A549 (cell line): ENCODE measurements at regions not wholly inside any gene's neighbourhood (a gene's known extent, or its start where the extent isn't known, plus 50 kb on each side); places are given as distances from the start of the nearest gene placed in this dataset.

Experiments used
- ATAC-seq, 2 experiments: fragments of 200-7000 bp in 1 of 2; fragments of >200 bp in 1 of 2; cut with Nextera tagmentation in 1 of 2; cut with Tn5 transposase in 1 of 2; 3 replicates each; pipeline versions ENCODE4 v1.8.0 to v1.9.1; 2018 to 2020; ENCODE audit warnings: mild to moderate bottlenecking in 1 of 2, moderate library complexity in 1 of 2
- CTCF ChIA-PET: fragments of 300-600 bp; sonication (Branson Sonifier 250); formaldehyde crosslinking; extraction: SDS; loops from one replicate; lab custom pipeline; 2021; ENCODE audit warnings: antibody characterized with exemption, inconsistent platforms; lab: Yijun Ruan, JAX
- POLR2A ChIA-PET: fragments of 350-600 bp; formaldehyde crosslinking; extraction: SDS; loops from one replicate; lab custom pipeline; 2021; ENCODE audit warnings: antibody characterized with exemption, inconsistent platforms; lab: Yijun Ruan, JAX
- DNase-seq, 2 experiments: peaks; one replicate each; pipeline versions ENCODE4 v3.0.0 to v3.0.0-alpha.2; 2011 to 2016; ENCODE audit warnings: low read depth in 1 of 2, low spot score in 1 of 2
- FAIRE-seq: peaks from 2 replicates; lab custom pipeline; 2011; peaks lifted over from hg19 to GRCh38; lab: Jason Lieb, UNC
- H3K27ac ChIP-seq, 2 experiments: fragments of >200 bp; sonication (Bioruptor Twin); formaldehyde crosslinking; 3 replicates each; pipeline ENCODE4 v1.5.1; 2016 to 2017
- H3K4me1 ChIP-seq: fragments of >200 bp; sonication (Bioruptor Twin); formaldehyde crosslinking; 3 replicates; pipeline ENCODE4 v1.6.1; 2016
- H3K4me2 ChIP-seq: fragments of >200 bp; sonication (Bioruptor Twin); formaldehyde crosslinking; 3 replicates; pipeline ENCODE4 v1.6.1; 2016
- H3K4me3 ChIP-seq: fragments of >200 bp; sonication (Bioruptor Twin); formaldehyde crosslinking; 3 replicates; pipeline ENCODE4 v1.5.1; 2016
- H3K9me3 ChIP-seq: fragments of >200 bp; sonication (Bioruptor Twin); formaldehyde crosslinking; 3 replicates; pipeline ENCODE4 v1.6.1; 2016
- BHLHE40 ChIP-seq: IDR thresholded peaks from 2 replicates; pipeline ENCODE4 v1.6.1; 2012; ENCODE audit warnings: low read depth, low read length, inconsistent platforms
- CBX8 ChIP-seq: fragments of 200-600 bp; sonication (generic); IDR thresholded peaks from 2 replicates; pipeline ENCODE4 v1.6.1; 2016
- CEBPB ChIP-seq, 2 experiments: fragments of >200 bp in 1 of 2; sonication (Bioruptor Twin) in 1 of 2; formaldehyde crosslinking in 1 of 2; IDR thresholded peaks; 2 replicates each; pipeline ENCODE4 v1.6.1; 2012 to 2016
- EHF ChIP-seq: fragments of 250-450 bp; sonication (Bioruptor Pico); IDR thresholded peaks from 2 replicates; pipeline ENCODE4 v1.5.0; 2020; ENCODE audit warnings: mild to moderate bottlenecking
- EP300 ChIP-seq, 2 experiments: fragments of >200 bp; sonication (Bioruptor Twin); formaldehyde crosslinking; IDR thresholded peaks; 2 replicates in 1 of 2; 3 replicates in 1 of 2; pipeline ENCODE4 v1.6.1; 2016 to 2017
- FOSB ChIP-seq: fragments of 250-450 bp; sonication (Bioruptor Pico); IDR thresholded peaks from 2 replicates; pipeline ENCODE4 v1.5.0; 2020; ENCODE audit warnings: mild to moderate bottlenecking, moderate library complexity
- FOXS1 ChIP-seq: fragments of 250-450 bp; sonication (Bioruptor Pico); IDR thresholded peaks from 2 replicates; pipeline ENCODE4 v1.5.0; 2020; ENCODE audit warnings: mild to moderate bottlenecking, moderate library complexity
- GATA3 ChIP-seq: IDR thresholded peaks from 2 replicates; pipeline ENCODE4 v1.6.1; 2012; ENCODE audit warnings: borderline replicate concordance
- HES2 ChIP-seq: fragments of >200 bp; sonication (Bioruptor Twin); formaldehyde crosslinking; IDR thresholded peaks from 2 replicates; pipeline ENCODE4 v1.6.1; 2016
- HEYL ChIP-seq: fragments of 250-450 bp; sonication (Bioruptor Pico); IDR thresholded peaks from 2 replicates; pipeline ENCODE4 v1.8.0; 2021; ENCODE audit warnings: mild to moderate bottlenecking, moderate library complexity
- JUNB ChIP-seq: fragments of >200 bp; sonication (Bioruptor Twin); formaldehyde crosslinking; IDR thresholded peaks from 2 replicates; pipeline ENCODE4 v1.6.1; 2016
- MAFK ChIP-seq: fragments of 450-650 bp; IDR thresholded peaks from 2 replicates; pipeline ENCODE4 v1.6.1; 2014; ENCODE audit not compliant: partially characterized antibody
- MYC ChIP-seq: IDR thresholded peaks from 2 replicates; pipeline ENCODE4 v1.6.1; 2012; ENCODE audit warnings: mild to moderate bottlenecking, inconsistent platforms, low read length, improper control_type of control experiment, borderline replicate concordance
- NFE2L2 ChIP-seq: fragments of 150-350 bp; conservative IDR thresholded peaks from 2 replicates; pipeline ENCODE4 v1.6.1; 2014; ENCODE audit warnings: low read length
- NR3C1 ChIP-seq: fragments of >200 bp; sonication (Bioruptor Twin); formaldehyde crosslinking; IDR thresholded peaks from 3 replicates; pipeline ENCODE4 v1.6.1; 2017
- POLR2A ChIP-seq: IDR thresholded peaks from 2 replicates; pipeline ENCODE4 v1.6.1; 2012; ENCODE audit warnings: mild to moderate bottlenecking, low read length
- SREBF2 ChIP-seq: fragments of 450-650 bp; IDR thresholded peaks from 2 replicates; pipeline ENCODE4 v1.6.1; 2014; ENCODE audit warnings: mild to moderate bottlenecking, moderate library complexity
- TFCP2L1 ChIP-seq: fragments of 250-450 bp; sonication (Bioruptor Pico); IDR thresholded peaks from 2 replicates; pipeline ENCODE4 v1.5.0; 2021; ENCODE audit warnings: mild to moderate bottlenecking
- TP53 ChIP-seq: fragments of 250-450 bp; sonication (Bioruptor Pico); IDR thresholded peaks from 2 replicates; pipeline ENCODE4 v1.5.0; 2021; ENCODE audit warnings: mild to moderate bottlenecking, moderate library complexity
- ZNF302 ChIP-seq: fragments of 250-450 bp; sonication (Bioruptor Pico); IDR thresholded peaks from 2 replicates; pipeline ENCODE4 v1.9.0; 2021; ENCODE audit warnings: inconsistent platforms, mild to moderate bottlenecking, moderate library complexity
- ZSCAN20 ChIP-seq: fragments of 250-450 bp; sonication (Bioruptor Pico); IDR thresholded peaks from 2 replicates; pipeline ENCODE4 v1.8.0; 2022; ENCODE audit warnings: mild to moderate bottlenecking, moderate library complexity
- WGBS: methylation state at CpG from one replicate; pipeline ENCODE4 v1.1.6; 2017; ENCODE audit errors: missing lambda C conversion rate; 5-methylcytosine and 5-hydroxymethylcytosine counted together
- TF ChIP-seq, protein P1 (sequence below): fragments of 250-450 bp; sonication (Bioruptor Pico); IDR thresholded peaks from 2 replicates; pipeline ENCODE4 v1.5.0; 2020; ENCODE audit warnings: low read depth, mild to moderate bottlenecking, moderate library complexity
- TF ChIP-seq, protein P2 (sequence below): IDR thresholded peaks from 2 replicates; pipeline ENCODE4 v1.6.1; 2012
- TF ChIP-seq, protein P3 (sequence below): fragments of 200-600 bp; sonication (generic); IDR thresholded peaks from 2 replicates; pipeline ENCODE4 v1.6.1; 2016; ENCODE audit warnings: antibody characterized with exemption, mild to moderate bottlenecking, moderate library complexity
- TF ChIP-seq, protein P4 (sequence below): fragments of 250-450 bp; sonication (Bioruptor Pico); IDR thresholded peaks from 2 replicates; pipeline ENCODE4 v1.5.0; 2021; ENCODE audit warnings: mild to moderate bottlenecking, moderate library complexity, borderline replicate concordance
- TF ChIP-seq, protein P5 (sequence below): IDR thresholded peaks from 2 replicates; pipeline ENCODE4 v1.6.1; 2012; ENCODE audit warnings: low read depth, borderline replicate concordance

DNA sequence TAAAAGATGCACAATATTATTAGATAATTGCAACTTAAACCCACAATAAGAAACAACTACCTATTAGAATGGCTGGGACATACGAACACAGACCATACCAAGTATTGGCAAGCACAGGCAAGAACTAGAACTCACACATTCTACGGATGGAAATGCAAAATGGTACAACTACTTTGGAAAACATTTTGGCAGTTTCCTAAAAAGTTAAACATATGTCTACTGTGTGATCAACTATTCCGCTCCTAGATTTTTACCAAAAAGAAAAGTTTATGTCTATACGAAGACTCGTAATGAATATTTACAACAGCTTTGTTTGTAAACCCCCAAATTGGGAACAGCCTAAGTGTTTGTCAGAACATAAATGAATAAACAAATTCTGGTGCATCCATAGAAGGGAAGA, 194.7 kb downstream of the FGFR2 start:
- DNase-seq (no peak), FAIRE-seq (no peak), ATAC-seq (no peak)
- CTCF ChIA-PET: no interaction called here
- TF ChIP-seq NR3C1 (no peak), TP53 (CRISPR knock-in tag) (no peak), CEBPB (IDR thresholded peaks at IDR 0.05) (no peak), TFCP2L1 (CRISPR knock-in tag) (no peak), MAFK (no peak), JUNB (no peak), POLR2A (no peak)
- TF ChIP-seq, protein P1, sequence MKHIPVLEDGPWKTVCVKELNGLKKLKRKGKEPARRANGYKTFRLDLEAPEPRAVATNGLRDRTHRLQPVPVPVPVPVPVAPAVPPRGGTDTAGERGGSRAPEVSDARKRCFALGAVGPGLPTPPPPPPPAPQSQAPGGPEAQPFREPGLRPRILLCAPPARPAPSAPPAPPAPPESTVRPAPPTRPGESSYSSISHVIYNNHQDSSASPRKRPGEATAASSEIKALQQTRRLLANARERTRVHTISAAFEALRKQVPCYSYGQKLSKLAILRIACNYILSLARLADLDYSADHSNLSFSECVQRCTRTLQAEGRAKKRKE (CRISPR knock-in tag): no peak
- no peak overlapping the region for H3K27ac ChIP-seq
- H3K4me1 ChIP-seq: no peaks in the 10 kb centered on the region
- H3K9me3 ChIP-seq: no peaks in the 10 kb centered on the region
- 52% methylated on average over 5 of the region's 5 CpGs for WGBS
- H3K4me2 ChIP-seq: no peak overlapping the region
- no peak overlapping the region for H3K4me3 ChIP-seq
- POLR2A ChIA-PET: no interaction called here

- H3K27ac ChIP-seq: no peak overlapping the region
- CTCF ChIA-PET: interaction anchor here (0.7 kb wide), 1 partner anchor 267 kb away, joined by 3 read pairs; no protein-coding TSS in a partner anchor
- DNase-seq (no peak), ATAC-seq (no peak), FAIRE-seq (no peak)
- H3K4me3 ChIP-seq: no peak overlapping the region
- TF ChIP-seq BHLHE40: no peak
- TF ChIP-seq, protein P2, sequence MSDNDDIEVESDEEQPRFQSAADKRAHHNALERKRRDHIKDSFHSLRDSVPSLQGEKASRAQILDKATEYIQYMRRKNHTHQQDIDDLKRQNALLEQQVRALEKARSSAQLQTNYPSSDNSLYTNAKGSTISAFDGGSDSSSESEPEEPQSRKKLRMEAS: no peak
- no peak for TF ChIP-seq NFE2L2
- TF ChIP-seq HEYL (CRISPR knock-in tag): no peak
- TF ChIP-seq CEBPB (IDR thresholded peaks at IDR 0.05): no peak
- TF ChIP-seq NR3C1: no peak
- no peak for TF ChIP-seq FOSB
- no peak for TF ChIP-seq JUNB
- TF ChIP-seq ZSCAN20 (CRISPR knock-in tag): no peak
- TF ChIP-seq EP300 (IDR thresholded peaks at IDR 0.05): no peak
- no peak for TF ChIP-seq GATA3
- TF ChIP-seq HES2: no peak
- TF ChIP-seq CBX8: no peak
- TF ChIP-seq, protein P3, sequence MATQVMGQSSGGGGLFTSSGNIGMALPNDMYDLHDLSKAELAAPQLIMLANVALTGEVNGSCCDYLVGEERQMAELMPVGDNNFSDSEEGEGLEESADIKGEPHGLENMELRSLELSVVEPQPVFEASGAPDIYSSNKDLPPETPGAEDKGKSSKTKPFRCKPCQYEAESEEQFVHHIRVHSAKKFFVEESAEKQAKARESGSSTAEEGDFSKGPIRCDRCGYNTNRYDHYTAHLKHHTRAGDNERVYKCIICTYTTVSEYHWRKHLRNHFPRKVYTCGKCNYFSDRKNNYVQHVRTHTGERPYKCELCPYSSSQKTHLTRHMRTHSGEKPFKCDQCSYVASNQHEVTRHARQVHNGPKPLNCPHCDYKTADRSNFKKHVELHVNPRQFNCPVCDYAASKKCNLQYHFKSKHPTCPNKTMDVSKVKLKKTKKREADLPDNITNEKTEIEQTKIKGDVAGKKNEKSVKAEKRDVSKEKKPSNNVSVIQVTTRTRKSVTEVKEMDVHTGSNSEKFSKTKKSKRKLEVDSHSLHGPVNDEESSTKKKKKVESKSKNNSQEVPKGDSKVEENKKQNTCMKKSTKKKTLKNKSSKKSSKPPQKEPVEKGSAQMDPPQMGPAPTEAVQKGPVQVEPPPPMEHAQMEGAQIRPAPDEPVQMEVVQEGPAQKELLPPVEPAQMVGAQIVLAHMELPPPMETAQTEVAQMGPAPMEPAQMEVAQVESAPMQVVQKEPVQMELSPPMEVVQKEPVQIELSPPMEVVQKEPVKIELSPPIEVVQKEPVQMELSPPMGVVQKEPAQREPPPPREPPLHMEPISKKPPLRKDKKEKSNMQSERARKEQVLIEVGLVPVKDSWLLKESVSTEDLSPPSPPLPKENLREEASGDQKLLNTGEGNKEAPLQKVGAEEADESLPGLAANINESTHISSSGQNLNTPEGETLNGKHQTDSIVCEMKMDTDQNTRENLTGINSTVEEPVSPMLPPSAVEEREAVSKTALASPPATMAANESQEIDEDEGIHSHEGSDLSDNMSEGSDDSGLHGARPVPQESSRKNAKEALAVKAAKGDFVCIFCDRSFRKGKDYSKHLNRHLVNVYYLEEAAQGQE: no peak
- no peak for TF ChIP-seq MYC
- no peak for TF ChIP-seq FOXS1 (CRISPR knock-in tag)
- POLR2A ChIA-PET: no interaction called here
- no peaks in the 10 kb centered on the region for H3K4me1 ChIP-seq
- 8% methylated on average over 4 of the region's 4 CpGs for WGBS
- no peak overlapping the region for H3K4me2 ChIP-seq
- no peaks in the 10 kb centered on the region for H3K9me3 ChIP-seq
Observed at GRCh38 chr10:121404611-121405010, 193.6 kb downstream of the FGFR2 start.

GRCh38 chr10:121405096-121405495, 193.1 kb downstream of the FGFR2 start:
- DNase-seq (no peak), FAIRE-seq (no peak), ATAC-seq (no peak)
- TF ChIP-seq ZNF302 (CRISPR knock-in tag) (no peak), EHF (CRISPR knock-in tag) (no peak), FOXS1 (CRISPR knock-in tag) (no peak), SREBF2 (no peak)
- TF ChIP-seq, protein P4, sequence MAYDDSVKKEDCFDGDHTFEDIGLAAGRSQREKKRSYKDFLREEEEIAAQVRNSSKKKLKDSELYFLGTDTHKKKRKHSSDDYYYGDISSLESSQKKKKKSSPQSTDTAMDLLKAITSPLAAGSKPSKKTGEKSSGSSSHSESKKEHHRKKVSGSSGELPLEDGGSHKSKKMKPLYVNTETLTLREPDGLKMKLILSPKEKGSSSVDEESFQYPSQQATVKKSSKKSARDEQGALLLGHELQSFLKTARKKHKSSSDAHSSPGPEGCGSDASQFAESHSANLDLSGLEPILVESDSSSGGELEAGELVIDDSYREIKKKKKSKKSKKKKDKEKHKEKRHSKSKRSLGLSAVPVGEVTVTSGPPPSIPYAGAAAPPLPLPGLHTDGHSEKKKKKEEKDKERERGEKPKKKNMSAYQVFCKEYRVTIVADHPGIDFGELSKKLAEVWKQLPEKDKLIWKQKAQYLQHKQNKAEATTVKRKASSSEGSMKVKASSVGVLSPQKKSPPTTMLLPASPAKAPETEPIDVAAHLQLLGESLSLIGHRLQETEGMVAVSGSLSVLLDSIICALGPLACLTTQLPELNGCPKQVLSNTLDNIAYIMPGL (CRISPR knock-in tag): no peak
- TF ChIP-seq, protein P5, sequence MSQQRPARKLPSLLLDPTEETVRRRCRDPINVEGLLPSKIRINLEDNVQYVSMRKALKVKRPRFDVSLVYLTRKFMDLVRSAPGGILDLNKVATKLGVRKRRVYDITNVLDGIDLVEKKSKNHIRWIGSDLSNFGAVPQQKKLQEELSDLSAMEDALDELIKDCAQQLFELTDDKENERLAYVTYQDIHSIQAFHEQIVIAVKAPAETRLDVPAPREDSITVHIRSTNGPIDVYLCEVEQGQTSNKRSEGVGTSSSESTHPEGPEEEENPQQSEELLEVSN: no peak
- 20% methylated on average over 3 of the region's 3 CpGs for WGBS
- Histone ChIP-seq H3K4me3 (no peak overlapping the region), H3K27ac (no peak overlapping the region), H3K9me3 (no peaks in the 10 kb centered on the region), H3K4me2 (no peak overlapping the region), H3K4me1 (no peaks in the 10 kb centered on the region)
- ChIA-PET POLR2A (no interaction called here), CTCF (no interaction called here)
